Stimulated activated CD4-positive, alpha-beta T cell treated with anti-CD3 and anti-CD28 coated beads, Interleukin-15, amount 100 ng/mL, for 1 hour (primary cell): ENCODE measurements at regions not wholly inside any gene's neighbourhood (a gene's known extent, or its start where the extent isn't known, plus 50 kb on each side); places are given as distances from the start of the nearest gene placed in this dataset.

Experiments
- DNase-seq, 2 donors: peaks; one replicate each; pipeline ENCODE4 v3.0.0-alpha.2; 2020; ENCODE audit warnings: low read depth in 1 of 2, low spot score in 1 of 2

GRCh38 chr2:155318710-155319109 is 620.2 kb downstream of the KCNJ3 start:
- DNase-seq = no peak

- DNase-seq = no peak
These were observed 617.3 kb downstream of the KCNJ3 start for GRCh38 chr2:155315768-155316167.

DNA sequence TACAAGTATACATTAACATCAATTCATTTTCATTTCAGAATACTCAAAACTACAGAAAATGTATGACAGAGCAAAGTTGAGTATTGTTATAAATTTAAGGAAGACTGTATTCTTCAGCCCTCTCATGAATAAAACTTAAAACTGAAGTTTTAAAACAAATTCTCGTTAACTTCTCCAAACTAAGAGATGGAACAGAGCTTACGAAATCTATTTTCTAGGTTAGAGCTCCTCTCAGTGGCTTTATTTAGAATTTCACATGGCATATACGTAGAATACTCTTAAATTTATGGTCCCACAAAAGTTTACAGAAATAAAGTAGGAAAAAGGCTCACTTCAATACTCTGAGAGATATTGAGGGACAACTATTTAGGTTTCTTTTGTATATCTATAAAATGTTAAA is 612.1 kb downstream of the KCNJ3 start:
- no peak for DNase-seq

- DNase-seq = no peak
These were observed 611.0 kb downstream of the KCNJ3 start for GRCh38 chr2:155309483-155309882.

DNA sequence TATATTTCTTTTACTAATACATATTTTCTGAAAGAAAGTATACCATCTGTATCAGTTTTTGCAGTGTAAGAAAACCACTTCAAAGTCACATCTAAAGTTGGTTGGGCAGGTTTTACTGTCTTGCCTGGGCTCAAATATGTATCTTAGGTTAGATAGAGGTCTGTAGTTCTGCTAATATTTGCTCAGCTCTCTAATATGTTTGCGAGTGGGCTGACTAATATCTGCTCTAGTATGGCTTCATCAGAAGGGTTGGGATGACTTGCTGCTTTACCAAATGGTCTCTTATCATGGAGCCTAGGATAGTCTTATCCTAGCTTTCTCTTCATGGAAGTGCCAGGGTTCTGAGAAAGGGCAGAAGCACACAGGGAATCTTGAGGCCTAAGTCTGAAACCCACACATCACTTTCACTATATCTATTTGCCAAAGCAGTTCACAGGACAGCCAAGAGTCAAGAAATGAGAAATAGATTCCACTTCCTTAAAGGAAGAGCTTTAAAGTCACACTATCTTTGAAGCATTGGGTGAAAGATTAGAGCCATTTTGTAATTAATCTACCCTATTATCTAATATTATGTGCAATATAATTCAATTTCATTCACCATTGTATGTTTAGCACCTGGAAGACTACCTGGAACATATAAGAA is 610.0 kb downstream of the KCNJ3 start:
- no peak for DNase-seq

DNA sequence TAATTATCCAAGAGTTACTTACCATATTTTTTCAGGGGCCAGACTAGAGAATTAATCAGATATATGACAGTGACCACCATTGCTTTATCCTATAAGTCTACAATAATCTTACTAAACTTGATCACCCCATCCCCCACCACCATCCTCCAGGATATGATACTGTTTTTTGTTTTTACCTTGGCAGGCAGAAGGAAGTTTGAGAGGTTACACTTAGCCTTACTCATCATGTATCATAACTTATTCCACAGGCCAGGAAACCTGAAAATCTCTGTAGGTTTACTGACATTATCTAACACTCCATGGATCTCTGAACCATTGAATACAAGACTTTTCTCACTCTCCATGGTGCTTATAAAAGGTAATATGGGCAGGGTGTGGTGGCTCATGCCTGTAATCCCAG is 602.7 kb downstream of the KCNJ3 start:
- DNase-seq = no peak

DNA sequence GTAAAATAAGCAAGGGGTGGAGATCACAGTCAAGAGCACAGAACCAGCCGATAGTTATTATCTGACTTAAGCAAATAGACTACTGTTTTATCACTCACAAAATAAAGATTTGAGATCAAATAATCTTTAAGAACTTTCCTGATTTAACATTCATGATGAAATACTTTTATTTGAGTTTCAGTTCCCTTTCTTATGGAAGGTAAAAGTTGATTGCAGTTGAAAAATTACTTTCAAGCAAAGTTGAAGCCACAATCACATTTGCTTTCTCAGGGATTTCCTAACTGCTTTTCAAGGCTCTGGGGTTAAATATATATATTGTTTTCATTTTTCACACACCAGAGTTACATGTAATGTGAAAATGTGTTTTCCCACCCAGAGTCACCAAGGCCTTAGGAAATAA is 599.5 kb downstream of the KCNJ3 start:
- DNase-seq = no peak

DNA sequence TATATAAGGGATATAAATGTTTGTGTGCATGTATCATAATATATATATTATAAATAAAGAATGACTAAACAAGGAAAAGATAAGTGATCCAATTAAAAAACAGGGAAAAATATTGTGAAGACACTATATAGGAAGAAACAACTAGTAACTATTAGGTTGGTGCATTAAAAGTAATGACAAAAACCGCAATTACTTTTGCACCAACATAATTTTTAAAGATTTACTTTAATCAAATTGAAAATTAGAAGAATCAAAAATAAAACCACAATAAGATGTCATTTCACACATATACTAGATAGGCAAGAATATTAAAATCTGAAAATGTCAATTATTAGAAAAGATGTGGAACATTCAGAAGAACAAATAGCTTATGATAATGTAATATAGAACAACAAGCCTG is 595.9 kb downstream of the KCNJ3 start:
- DNase-seq = no peak

GRCh38 chr2:155281907-155282306 is 583.4 kb downstream of the KCNJ3 start:
- DNase-seq = no peak

DNA sequence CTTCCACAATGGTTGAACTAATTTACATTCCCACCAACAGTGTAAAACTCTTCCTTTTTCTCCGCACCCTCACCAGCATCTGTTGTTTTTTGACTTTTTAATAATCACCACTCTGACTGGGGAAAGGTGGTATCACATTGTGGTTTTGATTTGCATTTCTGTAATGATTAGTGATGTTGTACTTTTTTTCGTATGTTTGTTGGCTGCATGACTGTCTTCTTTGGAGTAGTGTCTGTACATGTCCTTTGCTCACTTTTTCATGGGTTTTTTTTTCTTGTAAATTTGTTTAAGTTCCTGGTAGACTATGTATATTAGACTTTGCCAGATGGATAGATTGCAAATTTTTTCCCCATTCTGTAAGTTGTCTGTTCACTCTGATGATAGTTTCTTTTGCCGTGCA is 574.8 kb downstream of the KCNJ3 start:
- no peak for DNase-seq

DNA sequence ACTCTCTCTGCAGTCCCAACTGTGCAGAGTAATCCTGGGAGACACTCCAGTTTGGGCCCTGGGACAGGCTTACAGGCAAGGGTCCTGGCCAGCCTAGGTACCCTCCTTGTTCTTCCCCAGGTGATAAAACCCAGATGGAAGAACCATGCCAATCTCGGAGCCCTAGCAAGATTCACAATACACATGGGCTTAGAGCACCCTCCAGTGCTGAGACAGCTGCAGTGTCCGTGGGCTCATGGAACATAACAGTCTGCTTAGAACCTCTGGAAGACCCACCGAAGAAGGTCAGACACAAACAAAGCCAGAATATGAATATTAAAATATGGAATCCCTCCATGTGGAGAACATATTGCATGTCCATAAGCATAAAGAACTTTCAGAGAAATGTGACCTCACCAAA is 568.1 kb downstream of the KCNJ3 start:
- no peak for DNase-seq

- no peak for DNase-seq
These were observed 567.6 kb downstream of the KCNJ3 start for GRCh38 chr2:155266109-155266508.

GRCh38 chr2:155256803-155257202 is 558.3 kb downstream of the KCNJ3 start:
- DNase-seq = no peak

- DNase-seq = no peak
These were observed 552.3 kb downstream of the KCNJ3 start for GRCh38 chr2:155250800-155251199.

DNA sequence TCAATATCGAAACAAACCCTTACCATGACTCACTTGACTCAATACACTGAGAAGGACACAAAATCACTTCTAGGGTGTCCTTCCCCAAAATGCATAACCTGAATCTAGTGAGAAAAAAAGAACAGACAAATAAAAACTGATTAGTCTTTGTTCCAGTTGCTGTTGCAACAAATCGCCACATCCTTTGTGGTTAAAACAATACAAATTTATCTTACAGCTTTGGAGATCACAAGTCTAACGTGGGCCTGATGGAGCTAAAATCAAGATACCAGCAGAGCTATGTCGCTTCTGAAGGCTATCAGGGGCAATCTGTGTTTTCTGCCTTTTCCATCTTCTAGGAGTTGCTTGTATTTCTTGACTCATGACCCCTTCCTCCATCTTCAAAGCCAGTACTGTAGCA is 541.7 kb downstream of the KCNJ3 start:
- no peak for DNase-seq

DNA sequence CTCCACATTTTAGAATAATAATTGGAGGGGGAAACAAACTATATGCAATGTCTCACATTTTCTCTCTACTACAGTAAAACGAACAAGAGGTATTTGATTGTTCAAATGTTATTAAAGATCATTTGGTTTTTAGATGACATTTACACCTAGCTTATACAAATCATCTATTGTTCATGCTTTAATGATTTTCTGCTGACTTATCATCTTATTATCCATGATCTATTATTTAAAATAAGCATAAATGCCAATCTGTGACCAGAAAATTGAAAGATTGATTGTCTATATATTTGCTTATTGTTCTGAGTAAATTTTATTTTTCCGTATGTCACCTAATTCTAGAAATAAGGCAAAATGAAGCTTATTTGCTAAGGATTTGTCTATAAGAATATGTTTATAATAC is 537.2 kb downstream of the KCNJ3 start:
- DNase-seq = no peak

DNA sequence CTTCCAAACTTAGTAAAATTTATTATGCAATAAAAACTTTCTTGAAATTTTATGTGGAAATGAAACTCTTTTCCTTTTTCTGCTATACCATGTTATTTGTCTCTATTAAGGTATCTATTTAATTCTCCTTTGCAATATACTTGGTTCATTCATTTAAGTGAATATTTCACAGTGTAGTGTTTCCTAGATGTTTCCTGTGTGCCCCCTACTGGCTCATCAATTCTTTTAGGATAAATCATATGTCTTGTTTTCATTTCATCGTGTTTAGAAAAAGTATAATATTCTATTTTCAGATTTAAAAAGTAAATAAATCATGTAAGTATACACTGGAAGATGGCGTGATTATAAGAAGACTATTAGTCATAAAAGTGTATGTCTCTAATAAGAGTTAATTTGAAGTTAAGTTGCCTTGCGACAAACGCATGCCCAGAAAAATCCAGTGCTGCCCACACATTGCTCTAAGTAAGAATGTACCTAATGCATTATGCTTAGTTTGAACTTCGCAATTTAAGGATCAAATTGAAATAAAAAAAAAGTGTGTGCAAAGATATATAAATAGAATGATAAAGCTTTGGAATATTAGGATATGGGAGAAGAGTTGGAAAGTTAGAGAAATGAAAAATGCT is 525.4 kb downstream of the KCNJ3 start:
- DNase-seq = no peak

GRCh38 chr2:155218945-155219344 is 520.5 kb downstream of the KCNJ3 start:
- no peak for DNase-seq

DNA sequence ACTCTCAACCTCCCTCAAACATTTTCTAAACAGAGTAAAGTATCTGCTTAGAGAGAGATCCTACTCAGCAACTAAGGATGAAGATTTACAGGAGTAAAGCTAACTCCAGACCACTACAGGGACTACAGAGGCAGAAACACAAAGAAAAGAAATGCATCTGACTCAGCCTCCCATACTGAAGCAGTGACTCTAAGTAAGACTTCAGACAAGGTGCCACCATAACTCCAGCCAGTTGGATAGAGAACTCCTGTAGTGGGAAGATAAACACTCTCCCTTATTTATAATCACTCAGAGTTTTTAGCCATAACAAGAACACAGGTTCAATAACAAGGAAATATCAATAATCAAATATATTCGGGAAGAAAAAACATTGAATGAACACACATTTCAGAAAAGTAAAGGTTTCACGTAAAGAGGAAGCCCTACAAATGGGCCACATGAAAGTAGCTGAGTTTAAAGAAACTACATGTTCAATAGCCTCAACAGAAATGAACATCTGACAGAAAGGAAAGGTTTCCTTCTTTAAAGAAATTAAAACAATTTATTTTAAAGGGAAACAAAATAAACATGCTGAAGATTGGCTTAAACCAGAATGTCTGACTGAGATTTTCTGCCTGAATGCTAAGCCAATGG is 519.9 kb downstream of the KCNJ3 start:
- no peak for DNase-seq

DNA sequence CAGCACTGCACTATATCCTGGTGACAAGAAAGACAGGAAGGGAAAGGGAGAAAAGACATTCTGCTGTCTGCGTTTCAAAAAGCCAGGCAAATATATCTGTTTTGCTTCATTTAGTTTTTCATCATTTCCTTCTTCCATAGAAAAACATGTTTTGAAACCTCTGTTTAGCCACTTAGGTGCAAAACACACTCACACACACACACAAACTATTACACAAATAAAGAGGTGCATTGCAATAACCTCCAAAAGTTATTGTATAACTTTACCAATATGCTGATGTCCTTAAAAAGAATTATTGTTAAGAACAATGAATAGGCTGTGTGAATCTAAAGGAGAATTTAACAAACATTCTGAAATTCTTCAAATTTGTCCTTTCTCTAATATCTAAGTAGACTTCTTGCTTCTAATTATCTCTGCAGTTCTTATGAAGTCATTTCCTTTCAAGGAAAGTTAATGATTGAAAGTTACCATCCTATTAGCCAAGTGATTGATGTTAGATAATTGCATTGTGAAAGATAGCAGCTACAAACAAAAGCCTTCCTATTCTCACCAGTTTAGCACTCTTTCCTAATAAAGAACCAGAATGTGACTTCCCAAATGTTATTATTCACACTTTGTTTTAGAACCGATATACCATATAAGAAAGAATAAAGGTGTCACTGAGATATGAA is 516.7 kb downstream of the KCNJ3 start:
- no peak for DNase-seq

DNA sequence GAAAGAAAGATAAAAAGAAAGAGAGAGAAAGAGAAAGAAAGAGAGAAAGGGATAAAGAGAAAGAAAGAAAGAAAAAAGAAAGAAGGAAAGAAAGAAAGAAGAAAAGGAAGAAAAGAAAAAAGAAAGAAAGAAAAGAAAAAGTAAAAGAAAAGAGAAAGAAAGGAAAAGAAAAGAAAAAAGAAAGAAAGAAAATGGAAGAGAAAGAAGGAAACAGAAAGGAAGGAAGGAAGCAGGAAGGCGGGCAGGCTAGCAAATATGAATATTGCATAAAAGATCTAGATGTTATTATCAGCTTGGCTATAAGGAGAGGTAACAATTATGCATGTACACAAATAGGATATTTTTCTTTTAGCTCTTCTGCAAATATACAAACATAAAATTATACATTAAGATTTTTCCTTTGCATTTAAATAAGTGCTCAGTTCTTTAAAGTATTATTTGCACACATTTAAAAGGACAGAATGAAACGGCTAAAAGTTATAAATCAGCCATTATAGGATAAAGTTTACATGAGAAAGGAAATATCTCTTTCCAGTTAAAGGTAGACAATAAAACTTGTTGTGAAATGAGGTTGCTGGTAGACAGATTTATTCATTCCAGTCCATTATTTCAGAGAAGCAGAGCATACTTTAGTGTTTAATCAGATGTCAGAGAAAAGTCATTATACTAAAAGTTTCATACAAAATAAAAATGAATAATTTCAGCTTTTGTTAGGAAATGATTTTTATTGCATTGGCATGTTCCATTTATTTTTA is 511.4 kb downstream of the KCNJ3 start:
- DNase-seq = no peak

DNA sequence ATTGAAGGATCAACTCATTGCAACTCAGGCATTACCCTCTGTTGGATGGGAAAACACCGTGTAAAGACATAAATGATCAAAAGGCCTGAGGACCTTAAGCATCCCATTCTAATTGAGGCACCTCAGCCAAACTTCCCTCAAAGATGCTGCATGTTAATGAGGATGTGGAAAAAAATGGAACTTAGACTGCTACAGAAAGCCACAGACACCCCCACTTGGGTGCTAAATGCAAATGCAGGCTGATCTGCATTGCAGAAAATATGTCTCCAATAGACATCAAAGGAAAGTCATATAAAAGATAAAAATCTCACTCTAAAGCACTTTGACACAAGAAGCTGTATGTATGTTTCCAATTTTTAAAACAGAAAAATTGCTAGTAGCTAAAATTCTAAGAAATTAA is 504.7 kb downstream of the KCNJ3 start:
- no peak for DNase-seq
